Neural progenitor cell (in vitro differentiated cells): ENCODE measurements at regions not wholly inside any gene's neighbourhood (a gene's known extent, or its start where the extent isn't known, plus 50 kb on each side); places are given as distances from the start of the nearest gene placed in this dataset.
"Not testable (repeated sequence)": the region's sequence is repeated elsewhere in the genome, so short reads cannot be mapped to it uniquely, and the experiment has no call there.

Experiments used
- EZH2 ChIP-seq: fragments of 200-600 bp; sonication (generic); IDR thresholded peaks from 2 replicates; pipeline ENCODE4 v1.6.1; 2017; ENCODE audit warnings: antibody characterized with exemption, mild to moderate bottlenecking, moderate library complexity
- TF ChIP-seq, protein P1 (sequence below): fragments of 200-600 bp; sonication (generic); IDR thresholded peaks from 2 replicates; pipeline ENCODE4 v1.5.1; 2017; ENCODE audit warnings: antibody characterized with exemption, mild to moderate bottlenecking

DNA sequence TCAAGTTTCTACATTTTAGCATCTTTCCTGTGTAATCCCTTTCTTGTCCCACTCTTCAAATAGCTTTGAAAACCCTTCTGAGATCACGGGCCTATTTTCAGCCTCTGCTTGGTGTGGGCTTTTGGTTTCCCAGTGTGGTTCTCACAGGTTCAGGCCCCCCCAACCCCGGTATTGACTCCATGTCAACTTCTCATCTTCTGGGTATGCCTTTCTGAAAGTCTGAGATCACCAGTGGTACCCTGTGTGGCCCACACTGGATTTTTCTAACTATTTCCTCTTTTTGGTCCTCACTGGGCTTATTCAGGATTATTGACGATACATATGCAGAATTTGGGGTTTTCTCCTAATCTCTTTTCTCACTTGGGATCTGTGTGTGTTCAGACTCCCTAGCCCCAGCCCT lies 146.9 kb upstream of the PLGLB2 start:
- TF ChIP-seq, protein P1, sequence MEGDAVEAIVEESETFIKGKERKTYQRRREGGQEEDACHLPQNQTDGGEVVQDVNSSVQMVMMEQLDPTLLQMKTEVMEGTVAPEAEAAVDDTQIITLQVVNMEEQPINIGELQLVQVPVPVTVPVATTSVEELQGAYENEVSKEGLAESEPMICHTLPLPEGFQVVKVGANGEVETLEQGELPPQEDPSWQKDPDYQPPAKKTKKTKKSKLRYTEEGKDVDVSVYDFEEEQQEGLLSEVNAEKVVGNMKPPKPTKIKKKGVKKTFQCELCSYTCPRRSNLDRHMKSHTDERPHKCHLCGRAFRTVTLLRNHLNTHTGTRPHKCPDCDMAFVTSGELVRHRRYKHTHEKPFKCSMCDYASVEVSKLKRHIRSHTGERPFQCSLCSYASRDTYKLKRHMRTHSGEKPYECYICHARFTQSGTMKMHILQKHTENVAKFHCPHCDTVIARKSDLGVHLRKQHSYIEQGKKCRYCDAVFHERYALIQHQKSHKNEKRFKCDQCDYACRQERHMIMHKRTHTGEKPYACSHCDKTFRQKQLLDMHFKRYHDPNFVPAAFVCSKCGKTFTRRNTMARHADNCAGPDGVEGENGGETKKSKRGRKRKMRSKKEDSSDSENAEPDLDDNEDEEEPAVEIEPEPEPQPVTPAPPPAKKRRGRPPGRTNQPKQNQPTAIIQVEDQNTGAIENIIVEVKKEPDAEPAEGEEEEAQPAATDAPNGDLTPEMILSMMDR = not testable (repeated sequence)
- TF ChIP-seq EZH2 = not testable (repeated sequence)
